Suprapubic skin (tissue), 4 donors: ENCODE measurements at regions not wholly inside any gene's neighbourhood (a gene's known extent, or its start where the extent isn't known, plus 50 kb on each side); places are given as distances from the start of the nearest gene placed in this dataset.

Source experiments
- CTCF ChIP-seq, 2 donors: fragments of 200-600 bp in 1 of 2; fragments of 450-650 bp in 1 of 2; sonication (generic) in 1 of 2; IDR thresholded peaks; one replicate each; pipeline ENCODE4 v1.5.1; 2016 to 2019; ENCODE audit warnings: antibody characterized with exemption in 2 of 2, mild to moderate bottlenecking in 1 of 2, moderate library complexity in 1 of 2
- EP300 ChIP-seq: sonication (generic); formaldehyde crosslinking; IDR thresholded peaks from one replicate; pipeline ENCODE4 v1.6.1; 2017; ENCODE audit warnings: antibody characterized with exemption
- POLR2AphosphoS5 ChIP-seq, 3 donors: sonication (generic); formaldehyde crosslinking; IDR thresholded peaks; one replicate each; pipeline ENCODE4 v1.6.1; 2017; ENCODE audit warnings: antibody characterized with exemption in 3 of 3

- TF ChIP-seq CTCF (IDR thresholded peaks at IDR 0.05) (no peak), EP300 (no peak), POLR2AphosphoS5 (IDR thresholded peaks at IDR 0.05) (no peak)
Measured at GRCh38 chr2:57674025-57674424, 372.6 kb upstream of the VRK2 start.
